Fibroblast of skin of right biceps (primary cell): ENCODE measurements at regions not wholly inside any gene's neighbourhood (a gene's known extent, or its start where the extent isn't known, plus 50 kb on each side); places are given as distances from the start of the nearest gene placed in this dataset.
A peak's percentile ranks its signal among the peaks of the same experiment; 100 is the strongest.

Source experiments
- DNase-seq: peaks from one replicate; pipeline ENCODE4 v3.0.0-alpha.2; 2013

- DNase-seq, result no peak
These were observed 342.0 kb downstream of the SEC23A start for GRCh38 chr14:38761033-38761432.

GRCh38 chr14:38758661-38759060 is 344.4 kb downstream of the SEC23A start:
- DNase-seq, result no peak

GRCh38 chr14:38755036-38755435 is 348.0 kb downstream of the SEC23A start:
- peak; percentile 41 for DNase-seq

GRCh38 chr14:38752750-38753149 is 350.3 kb downstream of the SEC23A start:
- no peak for DNase-seq

GRCh38 chr14:38752341-38752740 is 350.7 kb downstream of the SEC23A start:
- no peak for DNase-seq

GRCh38 chr14:38751459-38751858 is 351.6 kb downstream of the SEC23A start:
- DNase-seq, result no peak

GRCh38 chr14:38749936-38750335 is 353.1 kb downstream of the SEC23A start:
- DNase-seq, result no peak

GRCh38 chr14:38745861-38746260 is 357.2 kb downstream of the SEC23A start:
- DNase-seq, result no peak

GRCh38 chr14:38743966-38744584 is 359.0 kb downstream of the SEC23A start:
- DNase-seq, result no peak

GRCh38 chr14:38737686-38738407 is 365.2 kb downstream of the SEC23A start:
- DNase-seq, result no peak

- DNase-seq, result no peak
These were observed 368.0 kb downstream of the SEC23A start for GRCh38 chr14:38735005-38735404.

- no peak for DNase-seq
These were observed 371.1 kb downstream of the SEC23A start for GRCh38 chr14:38731962-38732361.

- no peak for DNase-seq
These were observed 372.6 kb downstream of the SEC23A start for GRCh38 chr14:38730420-38730819.

- DNase-seq, result no peak
These were observed 375.3 kb downstream of the SEC23A start for GRCh38 chr14:38727731-38728130.

GRCh38 chr14:38724621-38725020 is 378.4 kb downstream of the SEC23A start:
- no peak for DNase-seq

GRCh38 chr14:38723959-38724358 is 379.1 kb downstream of the SEC23A start:
- peak; percentile 35 for DNase-seq

- DNase-seq, result no peak
These were observed 379.8 kb downstream of the SEC23A start for GRCh38 chr14:38723277-38723676.

- DNase-seq, result peak; percentile 48
These were observed 381.1 kb downstream of the SEC23A start for GRCh38 chr14:38721822-38722431.

- DNase-seq, result no peak
These were observed 384.5 kb downstream of the SEC23A start for GRCh38 chr14:38718519-38718918.

- no peak for DNase-seq
These were observed 386.1 kb downstream of the SEC23A start for GRCh38 chr14:38716926-38717325.

GRCh38 chr14:38710881-38711280 is 392.2 kb downstream of the SEC23A start:
- no peak for DNase-seq

GRCh38 chr14:38710196-38710595 is 392.8 kb downstream of the SEC23A start:
- no peak for DNase-seq

GRCh38 chr14:38705220-38705619 is 397.8 kb downstream of the SEC23A start:
- no peak for DNase-seq

GRCh38 chr14:38704220-38704619 is 398.8 kb downstream of the SEC23A start:
- no peak for DNase-seq
